Esophagus muscularis mucosa (tissue), 2 donors: ENCODE measurements at regions not wholly inside any gene's neighbourhood (a gene's known extent, or its start where the extent isn't known, plus 50 kb on each side); places are given as distances from the start of the nearest gene placed in this dataset.

ENCODE experiments used
- EP300 ChIP-seq: sonication (generic); formaldehyde crosslinking; IDR thresholded peaks from one replicate; pipeline ENCODE4 v1.6.1; 2017; ENCODE audit warnings: antibody characterized with exemption
- POLR2A ChIP-seq: fragments of 450-650 bp; IDR thresholded peaks from one replicate; pipeline ENCODE4 v1.6.1; 2017; ENCODE audit warnings: antibody characterized with exemption, moderate library complexity, mild to moderate bottlenecking, low read depth

- TF ChIP-seq EP300 (no peak), POLR2A (no peak)
Observed at GRCh38 chrX:45846328-45846727, 645.7 kb upstream of the DIPK2B start.
